OCI-LY7 (cell line): ENCODE measurements at regions not wholly inside any gene's neighbourhood (a gene's known extent, or its start where the extent isn't known, plus 50 kb on each side); places are given as distances from the start of the nearest gene placed in this dataset.

ENCODE experiments used
- BruUV-seq: library from RNA; stranded (reverse); fragments of 400-500 nt; replicated peaks from 2 replicates; lab custom pipeline; 2021; lab: Mats Ljungman, UMichigan
- CTCF ChIA-PET: fragments of 300-600 bp; sonication (Branson Sonifier 250); formaldehyde crosslinking; loops from one replicate; lab custom pipeline; 2022; ENCODE audit warnings: antibody characterized with exemption; ENCODE audit not compliant: unreplicated experiment; lab: Charles Lee
- POLR2A ChIA-PET: fragments of 300-600 bp; sonication (Branson Sonifier 250); formaldehyde crosslinking; loops from one replicate; lab custom pipeline; 2022; ENCODE audit warnings: antibody characterized with exemption; lab: Charles Lee
- DNase-seq: peaks from one replicate; pipeline ENCODE4 v3.0.0-alpha.2; 2015; ENCODE audit warnings: low spot score
- H2AFZ ChIP-seq: fragments of 200-600 bp; sonication (generic), shearing (Covaris generic); 2 replicates; pipeline ENCODE4 v1.6.1; 2014; ENCODE audit warnings: mild to moderate bottlenecking, antibody characterized with exemption, low read length, moderate library complexity
- H3K27ac ChIP-seq: fragments of 200-600 bp; sonication (generic); 2 replicates; pipeline ENCODE4 v1.5.1; 2014; ENCODE audit warnings: mixed run types, low read depth, mild to moderate bottlenecking, moderate library complexity, low read length, inconsistent platforms; ENCODE audit not compliant: poor library complexity, severe bottlenecking
- H3K36me3 ChIP-seq: fragments of 200-600 bp; sonication (generic); 2 replicates; pipeline ENCODE4 v1.6.1; 2014; ENCODE audit warnings: mild to moderate bottlenecking, antibody characterized with exemption, low read length, moderate library complexity, mixed read lengths; ENCODE audit not compliant: insufficient read depth
- H3K4me1 ChIP-seq: fragments of 200-600 bp; sonication (generic); 2 replicates; pipeline ENCODE4 v1.5.1; 2014; ENCODE audit warnings: mild to moderate bottlenecking, low read length; ENCODE audit not compliant: insufficient read depth, poor library complexity, severe bottlenecking
- H3K4me2 ChIP-seq: fragments of 200-600 bp; sonication (generic); 2 replicates; pipeline ENCODE4 v1.6.1; 2014; ENCODE audit warnings: mild to moderate bottlenecking, low read length
- H3K4me3 ChIP-seq: fragments of 200-600 bp; sonication (generic); 2 replicates; pipeline ENCODE4 v1.5.1; 2014; ENCODE audit warnings: mild to moderate bottlenecking, low read depth, low read length; ENCODE audit not compliant: poor library complexity, severe bottlenecking
- H3K79me2 ChIP-seq: fragments of 200-600 bp; sonication (generic); 2 replicates; pipeline ENCODE4 v1.6.1; 2016; ENCODE audit warnings: low read depth, mild to moderate bottlenecking, low read length, moderate library complexity, mixed read lengths; ENCODE audit not compliant: insufficient read depth
- H3K9me2 ChIP-seq: fragments of 200-600 bp; sonication (generic); 2 replicates; pipeline ENCODE4 v1.6.1; 2016; ENCODE audit warnings: mild to moderate bottlenecking, low read length, mixed read lengths; ENCODE audit not compliant: insufficient read depth
- H3K9me3 ChIP-seq: fragments of 200-600 bp; sonication (generic); 2 replicates; pipeline ENCODE4 v1.6.1; 2014; ENCODE audit warnings: mild to moderate bottlenecking, mixed run types, low read length, mixed read lengths
- H4K20me1 ChIP-seq: fragments of 200-600 bp; sonication (generic); 2 replicates; pipeline ENCODE4 v1.6.1; 2014; ENCODE audit warnings: mild to moderate bottlenecking, antibody characterized with exemption, low read length, moderate library complexity, mixed read lengths; ENCODE audit not compliant: insufficient read depth
- CTCF ChIP-seq: fragments of 200-600 bp; sonication (generic); conservative IDR thresholded peaks from 2 replicates; pipeline ENCODE4 v1.5.1; 2014; ENCODE audit warnings: mild to moderate bottlenecking, antibody characterized with exemption, low read length, moderate library complexity, mixed read lengths
- EZH2phosphoT487 ChIP-seq: fragments of 200-600 bp; sonication (generic); IDR thresholded peaks from 2 replicates; pipeline ENCODE4 v1.6.1; 2018; ENCODE audit warnings: low read depth, borderline replicate concordance, mild to moderate bottlenecking, mixed run types, antibody characterized with exemption, low read length, moderate library complexity, mixed read lengths
- intact Hi-C: fragments of 100-400 bp; cut with micrococcal nuclease; formaldehyde crosslinking; loops from one replicate; pipeline ENCODE4 v1.10.0; 2022; ENCODE audit not compliant: unreplicated experiment

- TF ChIP-seq CTCF: peak; percentile 69
- TF ChIP-seq EZH2phosphoT487: no peak
- Histone ChIP-seq H4K20me1 (no peaks in the 10 kb centered on the region), H2AFZ (no peak overlapping the region), H3K36me3 (no peaks in the 10 kb centered on the region), H3K4me2 (no peak overlapping the region), H3K4me3 (no peak overlapping the region), H3K9me3 (no peaks in the 10 kb centered on the region), H3K9me2 (no peaks in the 10 kb centered on the region), H3K79me2 (no peaks in the 10 kb centered on the region), H3K27ac (no peak overlapping the region), H3K4me1 (no peaks in the 10 kb centered on the region)
- intact Hi-C loops: no loop called here
- ChIA-PET CTCF (no interaction called here), POLR2A (no interaction called here)
- no TSS peak for BruUV-seq
- peak; percentile 22 for DNase-seq
These were observed 148.8 kb upstream of the MID1 start for GRCh38 chrX:10769195-10769594.

GRCh38 chrX:10769696-10770619, 149.6 kb upstream of the MID1 start:
- Histone ChIP-seq H3K4me1 (no peaks in the 10 kb centered on the region), H3K4me3 (no peak overlapping the region), H2AFZ (no peak overlapping the region), H4K20me1 (no peaks in the 10 kb centered on the region), H3K79me2 (no peaks in the 10 kb centered on the region), H3K9me2 (no peaks in the 10 kb centered on the region), H3K36me3 (no peaks in the 10 kb centered on the region), H3K4me2 (no peak overlapping the region), H3K9me3 (no peaks in the 10 kb centered on the region), H3K27ac (no peak overlapping the region)
- CTCF ChIA-PET: no interaction called here
- POLR2A ChIA-PET: no interaction called here
- DNase-seq: no peak
- intact Hi-C loops: no loop called here
- TF ChIP-seq EZH2phosphoT487 (no peak), CTCF (no peak)
- no TSS peak for BruUV-seq

GRCh38 chrX:10773318-10773717, 152.9 kb upstream of the MID1 start:
- intact Hi-C loops: no loop called here
- no peaks in the 10 kb centered on the region for H3K9me2 ChIP-seq
- H2AFZ ChIP-seq: no peak overlapping the region
- H3K4me1 ChIP-seq: no peaks in the 10 kb centered on the region
- H3K79me2 ChIP-seq: no peaks in the 10 kb centered on the region
- no peak for DNase-seq
- H3K9me3 ChIP-seq: no peaks in the 10 kb centered on the region
- H3K27ac ChIP-seq: no peak overlapping the region
- no peak overlapping the region for H3K4me2 ChIP-seq
- ChIA-PET CTCF (no interaction called here), POLR2A (no interaction called here)
- no peaks in the 10 kb centered on the region for H3K36me3 ChIP-seq
- no peaks in the 10 kb centered on the region for H4K20me1 ChIP-seq
- no TSS peak for BruUV-seq
- no peak overlapping the region for H3K4me3 ChIP-seq
- no peak for TF ChIP-seq CTCF
- no peak for TF ChIP-seq EZH2phosphoT487
